Aorta (tissue), 5 donors: ENCODE measurements at regions not wholly inside any gene's neighbourhood (a gene's known extent, or its start where the extent isn't known, plus 50 kb on each side); places are given as distances from the start of the nearest gene placed in this dataset.

Experiments
- ATAC-seq: fragments of 200-7000 bp; cut with Tn5 transposase; one replicate; pipeline ENCODE4 v1.9.1; 2022; ENCODE audit warnings: moderate library complexity; ENCODE audit not compliant: low FRiP score
- DNase-seq, 2 donors: peaks; one replicate each; pipeline ENCODE4 v3.0.0-alpha.2; 2020
- H3K27ac ChIP-seq, 2 donors: one replicate each; pipeline ENCODE4 v1.5.1; 2013; ENCODE audit warnings: low read length in 2 of 2, mild to moderate bottlenecking in 2 of 2, moderate library complexity in 2 of 2, control low read depth in 1 of 2, inconsistent platforms in 1 of 2, low read depth in 1 of 2
- H3K27me3 ChIP-seq, 2 donors: one replicate each; pipeline ENCODE4 v1.6.1; 2013; ENCODE audit warnings: control low read depth in 1 of 2, low read length in 1 of 2, mild to moderate bottlenecking in 1 of 2, moderate library complexity in 1 of 2; ENCODE audit not compliant: insufficient read depth in 2 of 2, control insufficient read depth in 1 of 2
- H3K36me3 ChIP-seq, 2 donors: one replicate each; pipeline ENCODE4 v1.6.1; 2013; ENCODE audit warnings: control low read depth in 1 of 2, low read length in 1 of 2, mild to moderate bottlenecking in 1 of 2; ENCODE audit not compliant: insufficient read depth in 2 of 2, control insufficient read depth in 1 of 2
- H3K4me1 ChIP-seq, 2 donors: one replicate each; pipeline ENCODE4 v1.6.1; 2013; ENCODE audit warnings: low read length in 2 of 2, control low read depth in 1 of 2, mild to moderate bottlenecking in 1 of 2, moderate library complexity in 1 of 2; ENCODE audit not compliant: insufficient read depth in 2 of 2, control insufficient read depth in 1 of 2
- H3K4me3 ChIP-seq, 2 donors: one replicate each; pipeline ENCODE4 v1.5.1; 2013; ENCODE audit warnings: low read length in 2 of 2, control low read depth in 1 of 2, mild to moderate bottlenecking in 1 of 2
- H3K9me3 ChIP-seq: one replicate; pipeline ENCODE4 v1.6.1; 2013; ENCODE audit warnings: mild to moderate bottlenecking, low read length; ENCODE audit not compliant: control insufficient read depth
- WGBS, 2 donors: extraction: QIAGEN DNeasy Blood & Tissue Kit; methylation state at CpG; one replicate each; pipeline ENCODE4 v1.1.7; 2013; 5-methylcytosine and 5-hydroxymethylcytosine counted together
- intact Hi-C, 2 donors: fragments of 100-400 bp; cut with DNase I; formaldehyde crosslinking; loops; one replicate each; pipeline versions ENCODE4 v1.14.2 to v1.15.0; 2022
- donor health status: healthy with polysubstance abuse.
- donor health status: Bipolar disorder and iron deficiency.
- donor health status: DM: no; HTN: no; CAD: no.
- donor health status: DM: no; HTN: no; CAD: no.
- donor health status: DM: yes; HTN: yes; CAD: no.

GRCh38 chr10:106252541-106252940 is 912.0 kb downstream of the SORCS1 start:
- Histone ChIP-seq H3K4me1 (no peaks in the 10 kb centered on the region), H3K27ac (no peak overlapping the region), H3K27me3 (no peaks in the 10 kb centered on the region), H3K9me3 (no peaks in the 10 kb centered on the region), H3K4me3 (no peak overlapping the region), H3K36me3 (no peaks in the 10 kb centered on the region)
- ATAC-seq (no peak), DNase-seq (no peak)
- intact Hi-C loops = no loop called here

- Histone ChIP-seq H3K27ac (no peak overlapping the region), H3K4me1 (no peaks in the 10 kb centered on the region), H3K27me3 (no peaks in the 10 kb centered on the region), H3K9me3 (no peaks in the 10 kb centered on the region), H3K36me3 (no peaks in the 10 kb centered on the region), H3K4me3 (no peak overlapping the region)
- 86 to 87% methylated on average over 1 of the region's 1 CpG for WGBS, 2 donors
- intact Hi-C loops = no loop called here
- ATAC-seq (no peak), DNase-seq (no peak)
Observed at GRCh38 chr10:106251573-106251972, 912.9 kb downstream of the SORCS1 start.

- intact Hi-C loops = no loop called here
- no peak for ATAC-seq
Observed at GRCh38 chr10:106242301-106242700, 922.2 kb downstream of the SORCS1 start.

GRCh38 chr10:106226828-106227227 is 937.7 kb downstream of the SORCS1 start:
- ATAC-seq (no peak), DNase-seq (no peak)
- intact Hi-C loops = no loop called here
- H3K4me1 ChIP-seq = no peaks in the 10 kb centered on the region
- H3K27me3 ChIP-seq = no peaks in the 10 kb centered on the region
- 55 to 61% methylated on average over 2 of the region's 2 CpGs for WGBS, 2 donors
- H3K9me3 ChIP-seq = no peaks in the 10 kb centered on the region
- H3K4me3 ChIP-seq = no peak overlapping the region
- no peaks in the 10 kb centered on the region for H3K36me3 ChIP-seq
- H3K27ac ChIP-seq = no peak overlapping the region

More at GRCh38 chr10:106242301-106242700, 922.2 kb downstream of the SORCS1 start:
- H3K27me3 ChIP-seq = no peaks in the 10 kb centered on the region
- H3K4me3 ChIP-seq = no peak overlapping the region
- no peaks in the 10 kb centered on the region for H3K9me3 ChIP-seq
- H3K4me1 ChIP-seq = no peaks in the 10 kb centered on the region
- no peaks in the 10 kb centered on the region for H3K36me3 ChIP-seq
- H3K27ac ChIP-seq = no peak overlapping the region
- DNase-seq = no peak
- WGBS, 2 donors = 58 to 61% methylated on average over 7 of the region's 7 CpGs

GRCh38 chr10:106226142-106226541 is 938.4 kb downstream of the SORCS1 start:
- Histone ChIP-seq H3K27me3 (no peaks in the 10 kb centered on the region), H3K4me3 (no peak overlapping the region), H3K4me1 (no peaks in the 10 kb centered on the region), H3K9me3 (no peaks in the 10 kb centered on the region), H3K36me3 (no peaks in the 10 kb centered on the region), H3K27ac (no peak overlapping the region)
- intact Hi-C loops = no loop called here
- WGBS, 2 donors = 63 to 78% methylated on average over 1 of the region's 1 CpG
- ATAC-seq = no peak
- no peak for DNase-seq

- no peaks in the 10 kb centered on the region for H3K9me3 ChIP-seq
- H3K27me3 ChIP-seq = no peaks in the 10 kb centered on the region
- no peak overlapping the region for H3K27ac ChIP-seq
- H3K4me3 ChIP-seq = no peak overlapping the region
- intact Hi-C loops = no loop called here
- no peak for ATAC-seq
- WGBS, 2 donors = 20% methylated on average over 1 of the region's 1 CpG
- H3K4me1 ChIP-seq = no peaks in the 10 kb centered on the region
- no peaks in the 10 kb centered on the region for H3K36me3 ChIP-seq
- no peak for DNase-seq
Observed at GRCh38 chr10:106224676-106225075, 939.8 kb downstream of the SORCS1 start.

- Histone ChIP-seq H3K27me3 (no peaks in the 10 kb centered on the region), H3K36me3 (no peaks in the 10 kb centered on the region), H3K4me3 (no peak overlapping the region), H3K27ac (no peak overlapping the region), H3K4me1 (no peaks in the 10 kb centered on the region), H3K9me3 (no peaks in the 10 kb centered on the region)
- DNase-seq (no peak), ATAC-seq (no peak)
- WGBS, 2 donors = 61 to 70% methylated on average over 3 of the region's 3 CpGs
- intact Hi-C loops = no loop called here
Observed at GRCh38 chr10:106217627-106218026, 946.9 kb downstream of the SORCS1 start.

- DNase-seq (no peak), ATAC-seq (no peak)
- H3K4me3 ChIP-seq = no peak overlapping the region
- intact Hi-C loops = no loop called here
- 63 to 79% methylated on average over 2 of the region's 2 CpGs for WGBS, 2 donors
- H3K27ac ChIP-seq = no peak overlapping the region
- no peaks in the 10 kb centered on the region for H3K36me3 ChIP-seq
- H3K9me3 ChIP-seq = no peaks in the 10 kb centered on the region
- no peaks in the 10 kb centered on the region for H3K27me3 ChIP-seq
- H3K4me1 ChIP-seq = no peaks in the 10 kb centered on the region
Observed at GRCh38 chr10:106216085-106216484, 948.4 kb downstream of the SORCS1 start.

GRCh38 chr10:106214243-106214642 is 950.3 kb downstream of the SORCS1 start:
- Histone ChIP-seq H3K36me3 (no peaks in the 10 kb centered on the region), H3K27me3 (no peaks in the 10 kb centered on the region), H3K4me3 (no peak overlapping the region), H3K27ac (no peak overlapping the region), H3K9me3 (no peaks in the 10 kb centered on the region), H3K4me1 (no peaks in the 10 kb centered on the region)
- no peak for DNase-seq
- intact Hi-C loops = no loop called here
- WGBS, 2 donors = 88 to 89% methylated on average over 2 of the region's 2 CpGs
- no peak for ATAC-seq
